ENCODE measurements at regions not wholly inside any gene's neighbourhood (a gene's known extent, or its start where the extent isn't known, plus 50 kb on each side); places are given as distances from the start of the nearest gene placed in this dataset.

GRCh38 chr5:125189531-125189941, 443.1 kb upstream of the ZNF608 start:
- TF ChIP-seq CTCF (IDR thresholded peaks at IDR 0.05 in 4 of 5, conservative IDR thresholded peaks at IDR 0.05 in 1 of 5) = no peak
- no peak for TF ChIP-seq POLR2A (IDR thresholded peaks at IDR 0.05)

Measured in gastrocnemius medialis (tissue), 4 donors.